ENCODE measurements at regions not wholly inside any gene's neighbourhood (a gene's known extent, or its start where the extent isn't known, plus 50 kb on each side); places are given as distances from the start of the nearest gene placed in this dataset.
"Not testable (repeated sequence)": the region's sequence is repeated elsewhere in the genome, so short reads cannot be mapped to it uniquely, and the experiment has no call there.

- H3K4me1 Mint-ChIP-seq: no peaks in the 10 kb centered on the region
- H3K9me3 Mint-ChIP-seq: peaks cover 0 to 5% (median 2%) of the 10 kb centered on the region in 7 donors
- DNase-seq (no peak), ATAC-seq (ENCODE audit: low read depth in 2 of 2) (no peak)
- no peak overlapping the region for H3K4me3 Mint-ChIP-seq
- no peak overlapping the region for H3K27ac Mint-ChIP-seq
- H3K27me3 Mint-ChIP-seq: peaks cover 3 to 29% (median 12%) of the 10 kb centered on the region in 3 donors
- peaks cover 0 to 13% of the 10 kb centered on the region in 2 donors for H3K36me3 Mint-ChIP-seq
These were observed 160.3 kb downstream of the BMP7 start for GRCh38 chr20:57106030-57106682.

GRCh38 chr20:57106692-57107091 is 159.7 kb downstream of the BMP7 start:
- H3K27me3 Mint-ChIP-seq: peaks cover 3 to 29% (median 12%) of the 10 kb centered on the region in 3 donors
- ATAC-seq (ENCODE audit: low read depth in 2 of 2) (no peak), DNase-seq (no peak)
- H3K4me1 Mint-ChIP-seq: no peaks in the 10 kb centered on the region
- peaks cover 0 to 5% (median 2%) of the 10 kb centered on the region in 7 donors for H3K9me3 Mint-ChIP-seq
- peaks cover 0 to 13% of the 10 kb centered on the region in 2 donors for H3K36me3 Mint-ChIP-seq
- H3K4me3 Mint-ChIP-seq: no peak overlapping the region
- no peak overlapping the region for H3K27ac Mint-ChIP-seq

- peak overlapping the region in 1 of 6 donors; percentile 59 for H3K27ac Mint-ChIP-seq
- peaks cover 3 to 29% (median 12%) of the 10 kb centered on the region in 3 donors for H3K27me3 Mint-ChIP-seq
- no peaks in the 10 kb centered on the region for H3K4me1 Mint-ChIP-seq
- no peak overlapping the region for H3K4me3 Mint-ChIP-seq
- ATAC-seq (ENCODE audit: low read depth in 2 of 2): no peak
- DNase-seq: no peak
- H3K9me3 Mint-ChIP-seq: peaks cover 0 to 5% (median 2%) of the 10 kb centered on the region in 7 donors
- peaks cover 0 to 13% of the 10 kb centered on the region in 2 donors for H3K36me3 Mint-ChIP-seq
These were observed 159.2 kb downstream of the BMP7 start for GRCh38 chr20:57107208-57107607.

- H3K9me3 Mint-ChIP-seq: peaks cover 0 to 5% (median 2%) of the 10 kb centered on the region in 7 donors
- DNase-seq (no peak), ATAC-seq (ENCODE audit: low read depth in 2 of 2) (no peak)
- H3K36me3 Mint-ChIP-seq: peaks cover 0 to 13% of the 10 kb centered on the region in 2 donors
- no peak overlapping the region for H3K4me3 Mint-ChIP-seq
- no peaks in the 10 kb centered on the region for H3K4me1 Mint-ChIP-seq
- H3K27me3 Mint-ChIP-seq: peaks cover 6 to 29% (median 12%) of the 10 kb centered on the region in 3 donors
- H3K27ac Mint-ChIP-seq: no peak overlapping the region
These were observed 158.2 kb downstream of the BMP7 start for GRCh38 chr20:57108218-57108617.

GRCh38 chr20:57108742-57109570 is 157.5 kb downstream of the BMP7 start:
- DNase-seq: no peak
- Mint-ChIP-seq H3K4me3 (no peak overlapping the region), H3K27me3 (peaks cover 6 to 34% (median 12%) of the 10 kb centered on the region in 3 donors), H3K4me1 (no peaks in the 10 kb centered on the region), H3K36me3 (peaks cover 0 to 13% of the 10 kb centered on the region in 2 donors), H3K27ac (no peak overlapping the region), H3K9me3 (peaks cover 0 to 7% (median 6%) of the 10 kb centered on the region in 7 donors)
- no peak for ATAC-seq (ENCODE audit: low read depth in 2 of 2)

GRCh38 chr20:57109571-57109953 is 156.9 kb downstream of the BMP7 start:
- Mint-ChIP-seq H3K4me3 (no peak overlapping the region), H3K27me3 (peaks cover 6 to 32% (median 12%) of the 10 kb centered on the region in 3 donors), H3K9me3 (peaks cover 0 to 8% (median 8%) of the 10 kb centered on the region in 7 donors), H3K27ac (no peak overlapping the region), H3K4me1 (no peaks in the 10 kb centered on the region), H3K36me3 (peaks cover 0 to 13% of the 10 kb centered on the region in 2 donors)
- DNase-seq: no peak
- ATAC-seq (ENCODE audit: low read depth in 2 of 2): no peak

- peaks cover 0 to 13% of the 10 kb centered on the region in 2 donors for H3K36me3 Mint-ChIP-seq
- H3K4me3 Mint-ChIP-seq; H3K27ac Mint-ChIP-seq; H3K9me3 Mint-ChIP-seq; H3K4me1 Mint-ChIP-seq; DNase-seq; ATAC-seq (ENCODE audit: low read depth in 2 of 2): not testable (repeated sequence)
- H3K27me3 Mint-ChIP-seq: peaks cover 6 to 26% (median 7%) of the 10 kb centered on the region in 3 donors
These were observed 156.1 kb downstream of the BMP7 start for GRCh38 chr20:57110121-57111027.

- peaks cover 4 to 20% (median 6%) of the 10 kb centered on the region in 3 donors for H3K27me3 Mint-ChIP-seq
- no peak overlapping the region for H3K27ac Mint-ChIP-seq
- no peaks in the 10 kb centered on the region for H3K4me1 Mint-ChIP-seq
- no peak for DNase-seq
- ATAC-seq (ENCODE audit: low read depth in 2 of 2): no peak
- H3K36me3 Mint-ChIP-seq: peaks cover 0 to 11% of the 10 kb centered on the region in 2 donors
- H3K9me3 Mint-ChIP-seq: peaks cover 0 to 10% (median 6%) of the 10 kb centered on the region in 7 donors
- H3K4me3 Mint-ChIP-seq: no peak overlapping the region
These were observed 155.4 kb downstream of the BMP7 start for GRCh38 chr20:57111028-57111373.

- Mint-ChIP-seq H3K36me3 (no peaks in the 10 kb centered on the region), H3K27me3 (peaks cover 6 to 9% (median 9%) of the 10 kb centered on the region in 3 donors), H3K4me3 (no peak overlapping the region), H3K9me3 (peaks cover 0 to 7% (median 4%) of the 10 kb centered on the region in 7 donors), H3K27ac (no peak overlapping the region), H3K4me1 (no peaks in the 10 kb centered on the region)
- ATAC-seq (ENCODE audit: low read depth in 2 of 2) (no peak), DNase-seq (no peak)
These were observed 154.0 kb downstream of the BMP7 start for GRCh38 chr20:57112448-57112847.

- H3K27ac Mint-ChIP-seq: no peak overlapping the region
- no peaks in the 10 kb centered on the region for H3K4me1 Mint-ChIP-seq
- no peak overlapping the region for H3K4me3 Mint-ChIP-seq
- peaks cover 0 to 8% (median 4%) of the 10 kb centered on the region in 7 donors for H3K9me3 Mint-ChIP-seq
- no peaks in the 10 kb centered on the region for H3K36me3 Mint-ChIP-seq
- ATAC-seq (ENCODE audit: low read depth in 2 of 2) (no peak), DNase-seq (no peak)
- peaks cover 3 to 12% (median 8%) of the 10 kb centered on the region in 3 donors for H3K27me3 Mint-ChIP-seq
These were observed 152.0 kb downstream of the BMP7 start for GRCh38 chr20:57114290-57115005.

- ATAC-seq (ENCODE audit: low read depth in 2 of 2): no peak
- peaks cover 3 to 10% (median 7%) of the 10 kb centered on the region in 7 donors for H3K9me3 Mint-ChIP-seq
- no peaks in the 10 kb centered on the region for H3K36me3 Mint-ChIP-seq
These were observed 149.1 kb downstream of the BMP7 start for GRCh38 chr20:57117296-57117695.

GRCh38 chr20:57118107-57118769 is 148.2 kb downstream of the BMP7 start:
- no peak for ATAC-seq (ENCODE audit: low read depth in 2 of 2)
- H3K4me3 Mint-ChIP-seq: no peak overlapping the region
- H3K27me3 Mint-ChIP-seq: peaks cover under 1 to 24% (median 14%) of the 10 kb centered on the region in 3 donors
- no peaks in the 10 kb centered on the region for H3K36me3 Mint-ChIP-seq
- DNase-seq: no peak
- H3K27ac Mint-ChIP-seq: no peak overlapping the region
- H3K4me1 Mint-ChIP-seq: no peaks in the 10 kb centered on the region
- H3K9me3 Mint-ChIP-seq: peaks cover 3 to 10% (median 7%) of the 10 kb centered on the region in 7 donors

More at GRCh38 chr20:57117296-57117695, 149.1 kb downstream of the BMP7 start:
- H3K4me1 Mint-ChIP-seq: no peaks in the 10 kb centered on the region
- no peak overlapping the region for H3K27ac Mint-ChIP-seq
- H3K27me3 Mint-ChIP-seq: peaks cover 3 to 24% (median 10%) of the 10 kb centered on the region in 3 donors
- DNase-seq: no peak
- no peak overlapping the region for H3K4me3 Mint-ChIP-seq

Measured in naive B cell (primary cell).